DND-41 (cell line): ENCODE measurements at regions not wholly inside any gene's neighbourhood (a gene's known extent, or its start where the extent isn't known, plus 50 kb on each side); places are given as distances from the start of the nearest gene placed in this dataset.
A peak's percentile ranks its signal among the peaks of the same experiment; 100 is the strongest.

Experiments used
- ATAC-seq: fragments of 200-7000 bp; cut with Tn5 transposase; 3 replicates; pipeline ENCODE4 v1.9.1; 2021; ENCODE audit warnings: low read depth; ENCODE audit not compliant: insufficient read depth
- DNase-seq: peaks from one replicate; pipeline ENCODE4 v3.0.0-alpha.2; 2020
- H2AFZ ChIP-seq: 2 replicates; pipeline ENCODE4 v1.6.0; 2012; ENCODE audit warnings: low read depth, low read length
- H3K27ac ChIP-seq: 2 replicates; pipeline ENCODE4 v1.5.1; 2012; ENCODE audit warnings: low read length, inconsistent platforms
- H3K27me3 ChIP-seq: fragments of 200-600 bp; sonication (generic); 2 replicates; pipeline ENCODE4 v1.6.0; 2012; ENCODE audit warnings: low read length, mild to moderate bottlenecking, inconsistent platforms; ENCODE audit not compliant: insufficient read depth, poor library complexity
- H3K36me3 ChIP-seq: 2 replicates; pipeline ENCODE4 v1.5.1; 2012; ENCODE audit warnings: low read length, inconsistent platforms; ENCODE audit not compliant: insufficient read depth
- H3K4me1 ChIP-seq: 2 replicates; pipeline ENCODE4 v1.5.1; 2012; ENCODE audit warnings: mild to moderate bottlenecking, low read length; ENCODE audit not compliant: insufficient read depth
- H3K4me2 ChIP-seq: 2 replicates; pipeline ENCODE4 v1.6.0; 2012; ENCODE audit warnings: mild to moderate bottlenecking, moderate library complexity, low read length, inconsistent platforms; ENCODE audit not compliant: insufficient read depth
- H3K4me3 ChIP-seq, 2 experiments: fragments of 200-600 bp in 1 of 2; shearing (Covaris generic) in 1 of 2; 2 replicates each; pipeline ENCODE4 v1.5.1; 2012 to 2016; ENCODE audit warnings: inconsistent platforms in 2 of 2, low read length in 2 of 2, mild to moderate bottlenecking in 2 of 2, low read depth in 1 of 2, moderate library complexity in 1 of 2
- H3K79me2 ChIP-seq: 2 replicates; pipeline ENCODE4 v1.6.0; 2012; ENCODE audit warnings: low read length, inconsistent platforms; ENCODE audit not compliant: insufficient read depth
- H3K9ac ChIP-seq: 2 replicates; pipeline ENCODE4 v1.6.0; 2012; ENCODE audit warnings: low read depth, mild to moderate bottlenecking, inconsistent platforms, low read length, moderate library complexity
- H3K9me3 ChIP-seq: 2 replicates; pipeline ENCODE4 v1.5.1; 2012; ENCODE audit warnings: low read length, moderate library complexity, mild to moderate bottlenecking, inconsistent platforms; ENCODE audit not compliant: insufficient read depth, severe bottlenecking
- H4K20me1 ChIP-seq: 2 replicates; pipeline ENCODE4 v1.6.0; 2012; ENCODE audit warnings: low read length; ENCODE audit not compliant: insufficient read depth
- CTCF ChIP-seq: IDR thresholded peaks from 2 replicates; pipeline ENCODE4 v1.5.1; 2012; ENCODE audit warnings: borderline replicate concordance, low read length, moderate library complexity, mild to moderate bottlenecking; ENCODE audit not compliant: poor library complexity, severe bottlenecking; ENCODE audit errors: extremely low read depth
- EZH2 ChIP-seq: IDR thresholded peaks from 3 replicates; pipeline ENCODE4 v1.6.1; 2012; ENCODE audit warnings: borderline replicate concordance, low read depth, mild to moderate bottlenecking, moderate library complexity, low read length, inconsistent platforms; ENCODE audit not compliant: severe bottlenecking

DNA sequence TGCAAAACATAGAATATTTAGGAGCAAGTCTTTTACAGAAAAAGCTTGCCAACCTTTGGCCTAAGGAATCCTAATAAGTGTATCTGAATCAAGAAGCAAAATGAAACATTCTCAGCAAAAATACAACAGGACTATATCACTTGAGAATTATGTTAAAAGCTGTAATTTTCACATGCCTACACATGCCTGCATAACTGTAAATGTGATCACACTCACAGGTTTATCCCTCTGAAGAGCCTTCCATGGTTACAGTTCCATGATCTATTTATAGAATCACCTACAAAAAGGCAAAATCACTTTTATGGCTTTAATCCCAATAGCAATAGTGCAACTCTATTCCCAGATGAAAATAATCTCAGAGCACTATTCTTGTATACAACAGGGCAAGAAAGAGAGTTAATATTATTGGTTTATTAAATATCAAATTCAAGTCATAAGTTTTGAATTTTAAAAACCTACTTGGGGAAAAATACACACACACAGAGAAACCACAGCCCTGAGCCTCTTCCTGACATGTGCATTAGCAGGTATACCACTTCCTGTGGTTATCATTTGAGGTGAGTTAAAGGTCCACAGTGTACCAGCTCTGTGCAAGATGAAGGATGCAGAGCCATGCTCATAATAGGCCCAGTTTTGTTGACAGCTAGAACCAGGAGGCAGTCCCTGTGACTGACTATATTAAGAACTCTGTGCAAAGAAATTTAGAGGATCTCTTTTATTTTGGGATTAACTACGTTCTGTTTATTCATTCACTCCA, 252.5 kb upstream of the TGFBR2 start:
- no peaks in the 10 kb centered on the region for H3K9me3 ChIP-seq
- H3K4me3 ChIP-seq, result peak overlapping the region in 1 of 2 experiments; percentile 42; a peak in 2 of 4 replicates
- H3K27ac ChIP-seq, result peak overlapping the region; percentile 93
- H3K36me3 ChIP-seq, result no peaks in the 10 kb centered on the region
- DNase-seq, result peak; percentile 86
- peak overlapping the region; percentile 62 for H3K4me2 ChIP-seq
- H3K27me3 ChIP-seq, result no peaks in the 10 kb centered on the region
- no peak for TF ChIP-seq CTCF
- no peak for TF ChIP-seq EZH2
- peaks cover 77% of the 10 kb centered on the region for H3K4me1 ChIP-seq
- H3K79me2 ChIP-seq, result no peaks in the 10 kb centered on the region
- no peaks in the 10 kb centered on the region for H4K20me1 ChIP-seq
- peak; percentile 98 for ATAC-seq
- H2AFZ ChIP-seq, result no peak overlapping the region
- H3K9ac ChIP-seq, result peak overlapping the region; percentile 46

DNA sequence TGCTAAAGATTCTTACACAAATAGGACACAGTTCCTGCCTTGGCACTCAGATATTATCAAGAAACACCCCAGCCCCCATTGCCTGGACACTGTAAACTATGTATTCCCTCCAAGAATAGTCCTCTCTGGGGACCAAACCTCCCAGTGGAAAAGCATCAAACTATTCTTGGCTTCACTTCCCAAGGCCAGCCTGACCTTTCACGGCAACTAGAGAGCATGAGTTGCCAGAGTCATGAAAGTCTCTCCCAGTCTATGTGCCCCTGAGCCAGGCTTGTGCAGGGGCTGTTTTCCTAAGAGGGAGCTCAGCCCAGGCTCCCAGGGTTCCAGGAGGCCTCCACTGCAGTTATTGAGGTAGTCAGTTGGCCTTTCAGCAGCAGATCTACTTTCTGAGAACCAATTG, 251.9 kb upstream of the TGFBR2 start:
- DNase-seq (peak; percentile 26), ATAC-seq (peak; percentile 20; the same call in 2 of the 3 replicates)
- Histone ChIP-seq H3K27me3 (no peaks in the 10 kb centered on the region), H3K4me1 (peaks cover 70% of the 10 kb centered on the region), H4K20me1 (no peaks in the 10 kb centered on the region), H3K9me3 (no peaks in the 10 kb centered on the region), H3K27ac (peak overlapping the region; percentile 93), H3K9ac (peak overlapping the region; percentile 46), H3K36me3 (no peaks in the 10 kb centered on the region), H3K79me2 (no peaks in the 10 kb centered on the region), H3K4me2 (peak overlapping the region; percentile 62), H2AFZ (no peak overlapping the region; the same call in 1 of the 2 replicates), H3K4me3 (peak overlapping the region in 1 of 2 experiments; percentile 42; a peak in 2 of 4 replicates)
- TF ChIP-seq CTCF, result no peak
- TF ChIP-seq EZH2, result no peak

GRCh38 chr3:30354972-30355371, 251.4 kb upstream of the TGFBR2 start:
- Histone ChIP-seq H3K4me3 (0 out of 4 replicates have a peak overlapping the region, but pooled peaks of 1 of the 2 experiments have one; percentile 42), H3K27me3 (no peaks in the 10 kb centered on the region), H2AFZ (no peak overlapping the region; the same call in 1 of the 2 replicates), H3K36me3 (no peaks in the 10 kb centered on the region), H3K4me1 (peaks cover 66% of the 10 kb centered on the region), H3K79me2 (no peaks in the 10 kb centered on the region), H3K9me3 (no peaks in the 10 kb centered on the region), H3K27ac (peak overlapping the region; percentile 93), H4K20me1 (no peaks in the 10 kb centered on the region), H3K9ac (peak overlapping the region; percentile 46), H3K4me2 (peak overlapping the region; percentile 62)
- no peak for TF ChIP-seq CTCF
- TF ChIP-seq EZH2, result no peak
- no peak for DNase-seq
- ATAC-seq, result no peak
